ENCODE measurements at regions not wholly inside any gene's neighbourhood (a gene's known extent, or its start where the extent isn't known, plus 50 kb on each side); places are given as distances from the start of the nearest gene placed in this dataset.
"Not testable (repeated sequence)": the region's sequence is repeated elsewhere in the genome, so short reads cannot be mapped to it uniquely, and the experiment has no call there.

DNA sequence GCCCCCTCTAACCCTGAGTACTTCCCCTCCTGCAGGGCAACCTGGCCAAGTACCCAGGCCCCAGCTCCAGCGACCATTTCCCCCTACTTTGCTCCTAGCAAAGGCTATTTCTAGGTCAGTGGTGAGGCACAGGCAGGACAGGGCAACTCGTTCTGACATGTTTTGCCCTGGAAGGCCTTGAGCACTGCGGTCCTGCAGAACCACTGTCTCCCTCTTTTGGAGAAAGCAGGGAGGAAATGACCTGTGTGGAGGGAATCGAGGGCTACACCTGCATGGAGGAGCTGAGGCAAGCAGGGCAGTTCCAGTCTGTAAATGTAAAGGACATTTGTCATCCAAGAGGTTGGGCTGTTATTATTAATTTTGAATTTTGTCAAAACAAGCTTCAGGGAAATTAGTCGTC is 99.1 kb downstream of the PPIAL4G start:
- no peak for TF ChIP-seq CTCF (IDR thresholded peaks at IDR 0.05; ENCODE audit: low read depth, low read length)
- no peaks in the 10 kb centered on the region for H3K4me1 ChIP-seq
- H3K36me3 ChIP-seq, result no peaks in the 10 kb centered on the region
- H3K9me3 ChIP-seq, result no peaks in the 10 kb centered on the region
- DNase-seq, result no peak
- no peaks in the 10 kb centered on the region for H3K27me3 ChIP-seq
- H3K4me3 ChIP-seq (ENCODE audit: low read depth, low read length), result no peak overlapping the region

DNA sequence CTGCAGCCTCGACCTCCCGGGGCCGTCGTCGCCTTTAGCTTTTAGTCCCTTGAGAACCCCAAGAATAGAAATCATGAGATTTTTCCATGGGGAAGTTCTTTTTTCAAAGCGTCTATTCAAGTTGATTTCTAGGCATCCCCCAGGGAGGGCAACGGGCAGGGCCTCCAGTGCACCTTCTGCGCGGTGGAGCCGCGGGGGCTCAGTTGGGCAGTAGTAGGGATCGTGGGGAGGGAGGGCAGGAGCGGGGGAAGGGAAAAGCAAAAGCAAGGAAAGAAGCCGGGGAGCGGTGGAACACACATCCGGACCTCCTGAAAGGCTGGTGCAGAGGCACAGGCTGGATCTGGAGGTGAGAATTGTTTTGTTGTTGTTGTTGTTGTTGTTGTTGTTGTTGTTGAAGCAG is 103.4 kb downstream of the PPIAL4G start:
- no peak overlapping the region for H3K4me3 ChIP-seq (ENCODE audit: low read depth, low read length)
- no peak for TF ChIP-seq CTCF (IDR thresholded peaks at IDR 0.05; ENCODE audit: low read depth, low read length)
- H3K4me1 ChIP-seq, result no peaks in the 10 kb centered on the region
- no peaks in the 10 kb centered on the region for H3K36me3 ChIP-seq
- no peaks in the 10 kb centered on the region for H3K27me3 ChIP-seq
- H3K9me3 ChIP-seq, result no peaks in the 10 kb centered on the region
- no peak for DNase-seq

- TF ChIP-seq CTCF (IDR thresholded peaks at IDR 0.05; ENCODE audit: low read depth, low read length), result no peak
- Histone ChIP-seq H3K27me3 (no peaks in the 10 kb centered on the region), H3K4me3 (ENCODE audit: low read depth, low read length) (no peak overlapping the region), H3K9me3 (no peaks in the 10 kb centered on the region), H3K4me1 (no peaks in the 10 kb centered on the region), H3K36me3 (no peaks in the 10 kb centered on the region)
- no peak for DNase-seq
These were observed 104.0 kb downstream of the PPIAL4G start for GRCh38 chr1:148379170-148379500.

DNA sequence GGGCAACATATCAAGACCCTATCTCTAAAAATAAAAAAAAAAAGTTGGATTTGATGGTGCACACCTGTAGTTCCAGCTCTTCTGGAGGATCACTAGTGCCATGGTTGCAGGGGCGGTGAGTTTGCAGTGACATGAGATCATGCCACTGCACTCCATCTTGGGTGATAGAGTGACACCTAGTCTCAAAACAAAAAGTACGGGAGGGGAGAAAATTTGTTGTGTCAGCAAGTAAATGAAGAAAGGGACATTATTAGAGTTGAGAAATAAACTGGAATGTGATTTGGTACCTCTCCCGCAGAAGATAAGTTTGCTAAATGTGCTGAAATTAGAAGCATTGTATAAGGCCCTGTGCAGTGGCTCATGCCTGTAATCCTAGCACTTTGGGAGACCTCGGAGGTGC is 105.1 kb downstream of the PPIAL4G start:
- not testable (repeated sequence) for H3K36me3 ChIP-seq; DNase-seq; H3K4me3 ChIP-seq (ENCODE audit: low read depth, low read length); H3K9me3 ChIP-seq; H3K4me1 ChIP-seq; H3K27me3 ChIP-seq

DNA sequence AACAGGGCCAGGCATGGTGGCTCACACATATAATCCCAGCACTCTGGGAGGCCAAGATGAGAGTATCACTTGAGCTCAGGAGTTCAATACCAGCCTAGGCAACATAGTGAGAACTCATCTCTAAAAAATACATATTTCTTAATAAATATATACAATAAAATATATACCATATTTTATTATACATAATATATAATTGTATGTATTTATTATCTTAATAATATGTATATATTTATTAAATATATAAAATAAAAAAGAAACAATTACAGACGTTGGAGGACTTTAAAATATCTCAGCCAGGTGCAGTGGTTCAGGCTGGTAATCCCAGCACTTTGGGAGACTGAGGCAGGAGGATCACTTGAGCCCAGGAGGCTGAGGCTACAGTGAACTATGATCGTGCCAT is 106.1 kb downstream of the PPIAL4G start:
- not testable (repeated sequence) for H3K4me3 ChIP-seq (ENCODE audit: low read depth, low read length); DNase-seq; H3K4me1 ChIP-seq; H3K36me3 ChIP-seq; H3K9me3 ChIP-seq; H3K27me3 ChIP-seq

GRCh38 chr1:148374101-148374500 is 109.0 kb downstream of the PPIAL4G start:
- Histone ChIP-seq H3K36me3 (no peaks in the 10 kb centered on the region), H3K27me3 (no peaks in the 10 kb centered on the region), H3K4me1 (no peaks in the 10 kb centered on the region), H3K9me3 (no peaks in the 10 kb centered on the region), H3K4me3 (ENCODE audit: low read depth, low read length) (no peak overlapping the region)
- DNase-seq, result no peak
- no peak for TF ChIP-seq CTCF (IDR thresholded peaks at IDR 0.05; ENCODE audit: low read depth, low read length)

- Histone ChIP-seq H3K4me1 (no peaks in the 10 kb centered on the region), H3K4me3 (ENCODE audit: low read depth, low read length) (no peak overlapping the region), H3K27me3 (no peaks in the 10 kb centered on the region), H3K36me3 (no peaks in the 10 kb centered on the region), H3K9me3 (no peaks in the 10 kb centered on the region)
- no peak for TF ChIP-seq CTCF (IDR thresholded peaks at IDR 0.05; ENCODE audit: low read depth, low read length)
- no peak for DNase-seq
These were observed 109.7 kb downstream of the PPIAL4G start for GRCh38 chr1:148373192-148373925.

Measured in BE2C (cell line).